ENCODE measurements at regions not wholly inside any gene's neighbourhood (a gene's known extent, or its start where the extent isn't known, plus 50 kb on each side); places are given as distances from the start of the nearest gene placed in this dataset.

DNA sequence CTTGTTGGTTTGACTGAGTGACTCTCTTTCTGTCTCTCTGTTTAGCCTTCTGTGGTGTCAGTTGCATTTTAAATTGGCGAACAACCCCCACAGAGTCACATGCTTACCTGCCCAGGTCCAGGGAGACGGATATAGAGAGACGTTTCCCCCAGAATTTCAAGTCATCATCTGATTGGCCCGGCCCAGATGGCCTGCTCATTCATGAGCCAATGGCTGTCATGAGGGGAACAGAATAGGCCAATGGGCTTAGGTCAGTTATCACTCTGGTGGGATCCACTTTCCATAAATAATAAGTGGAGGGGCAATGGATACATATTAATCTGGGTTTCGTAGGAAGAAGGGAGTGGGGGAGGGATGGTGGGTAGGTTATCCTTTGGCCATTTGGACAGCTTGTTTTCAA lies 150.0 kb upstream of the SPRED2 start:
- dilution Hi-C loops (cut with HindIII; ENCODE audit: low sequenced_read_pairs, unreplicated experiment), result no loop called here
- Histone ChIP-seq H3K9me3 (ENCODE audit: control insufficient read depth, insufficient read depth, low read length) (no peaks in the 10 kb centered on the region), H2BK5ac (ENCODE audit: low read depth, low read length, poor library complexity, severe bottlenecking) (no peak overlapping the region), H4K8ac (ENCODE audit: low read depth in 2 of 2, low read length in 2 of 2) (no peak overlapping the region), H3K4me3 (ENCODE audit: insufficient read depth, low read depth, low read length) (no peak overlapping the region), H3K4me1 (ENCODE audit: control insufficient read depth, insufficient read depth, low read length) (0 out of 2 replicates have a peak, but pooled peaks cover 1% of the 10 kb centered on the region), H3K9me1 (ENCODE audit: insufficient read depth, low read length) (no peaks in the 10 kb centered on the region; the same call in 1 of the 2 replicates), H3K9ac (ENCODE audit: low read depth, low read length) (no peak overlapping the region), H4K91ac (ENCODE audit: insufficient read depth, low read depth, low read length) (no peak overlapping the region), H3K14ac (replicated peaks; ENCODE audit: low read depth, low read length) (no peak overlapping the region), H2AK5ac (ENCODE audit: low read depth, low read length) (no peak overlapping the region), H3K18ac (ENCODE audit: low read depth, low read length) (no peak overlapping the region), H4K5ac (ENCODE audit: low read depth, low read length) (no peak overlapping the region), H3K4ac (ENCODE audit: low read depth, low read length) (no peak overlapping the region), H4K20me1 (ENCODE audit: insufficient read depth, low read length) (no peaks in the 10 kb centered on the region), H3K4me2 (ENCODE audit: low read depth, low read length) (no peak overlapping the region), H2BK15ac (ENCODE audit: low read depth, low read length) (no peak overlapping the region), H2BK120ac (ENCODE audit: low read depth, low read length) (no peak overlapping the region), H2BK20ac (ENCODE audit: low read depth, low read length) (no peak overlapping the region), H2AFZ (replicated peaks; ENCODE audit: low read length, poor library complexity) (no peak overlapping the region), H3K27ac (ENCODE audit: insufficient read depth, low read length) (no peak overlapping the region), H3K27me3 (ENCODE audit: control insufficient read depth, insufficient read depth, low read length) (no peaks in the 10 kb centered on the region; the same call in 1 of the 2 replicates), H2AK9ac (replicated peaks; ENCODE audit: low read depth, low read length, poor library complexity) (no peak overlapping the region), H3K56ac (ENCODE audit: extremely low read depth, insufficient read depth, low read length) (no peak overlapping the region), H3K79me1 (ENCODE audit: low read depth in 1 of 2, low read length in 2 of 2) (no peaks in the 10 kb centered on the region), H3K23ac (ENCODE audit: low read depth, low read length) (no peak overlapping the region), H3K36me3 (ENCODE audit: control insufficient read depth, insufficient read depth, low read length) (no peaks in the 10 kb centered on the region)
- in situ Hi-C loops (cut with MboI; ENCODE audit: low sequenced_read_pairs), result no loop called here
- no TSS peak for BruUV-seq (replicated peaks)
- TF ChIP-seq, protein P1, sequence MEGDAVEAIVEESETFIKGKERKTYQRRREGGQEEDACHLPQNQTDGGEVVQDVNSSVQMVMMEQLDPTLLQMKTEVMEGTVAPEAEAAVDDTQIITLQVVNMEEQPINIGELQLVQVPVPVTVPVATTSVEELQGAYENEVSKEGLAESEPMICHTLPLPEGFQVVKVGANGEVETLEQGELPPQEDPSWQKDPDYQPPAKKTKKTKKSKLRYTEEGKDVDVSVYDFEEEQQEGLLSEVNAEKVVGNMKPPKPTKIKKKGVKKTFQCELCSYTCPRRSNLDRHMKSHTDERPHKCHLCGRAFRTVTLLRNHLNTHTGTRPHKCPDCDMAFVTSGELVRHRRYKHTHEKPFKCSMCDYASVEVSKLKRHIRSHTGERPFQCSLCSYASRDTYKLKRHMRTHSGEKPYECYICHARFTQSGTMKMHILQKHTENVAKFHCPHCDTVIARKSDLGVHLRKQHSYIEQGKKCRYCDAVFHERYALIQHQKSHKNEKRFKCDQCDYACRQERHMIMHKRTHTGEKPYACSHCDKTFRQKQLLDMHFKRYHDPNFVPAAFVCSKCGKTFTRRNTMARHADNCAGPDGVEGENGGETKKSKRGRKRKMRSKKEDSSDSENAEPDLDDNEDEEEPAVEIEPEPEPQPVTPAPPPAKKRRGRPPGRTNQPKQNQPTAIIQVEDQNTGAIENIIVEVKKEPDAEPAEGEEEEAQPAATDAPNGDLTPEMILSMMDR (conservative IDR thresholded peaks at IDR 0.05; ENCODE audit: low read depth, low read length), result no peak
- TF ChIP-seq POLR2A (IDR thresholded peaks at IDR 0.05; ENCODE audit: low read depth, low read length) (no peak), CHD1 (IDR thresholded peaks at IDR 0.05; ENCODE audit: low read depth, low read length) (no peak), FOS (IDR thresholded peaks at IDR 0.05; ENCODE audit: low read depth, low read length) (no peak), MAFK (IDR thresholded peaks at IDR 0.05; ENCODE audit: low read depth, low read length) (no peak), RCOR1 (IDR thresholded peaks at IDR 0.05; ENCODE audit: insufficient replicate concordance, low read length) (no peak), CEBPB (IDR thresholded peaks at IDR 0.05; ENCODE audit: low read depth, low read length) (no peak), NFE2L2 (IDR thresholded peaks at IDR 0.05; ENCODE audit: low read depth, low read length) (no peak), MXI1 (IDR thresholded peaks at IDR 0.05; ENCODE audit: borderline replicate concordance, low read depth, low read length) (no peak), RAD21 (IDR thresholded peaks at IDR 0.05; ENCODE audit: low read length) (no peak), SMC3 (IDR thresholded peaks at IDR 0.05; ENCODE audit: low read depth, low read length) (no peak), RFX5 (IDR thresholded peaks at IDR 0.05; ENCODE audit: low read depth, low read length) (no peak)
- TF ChIP-seq, protein P2, sequence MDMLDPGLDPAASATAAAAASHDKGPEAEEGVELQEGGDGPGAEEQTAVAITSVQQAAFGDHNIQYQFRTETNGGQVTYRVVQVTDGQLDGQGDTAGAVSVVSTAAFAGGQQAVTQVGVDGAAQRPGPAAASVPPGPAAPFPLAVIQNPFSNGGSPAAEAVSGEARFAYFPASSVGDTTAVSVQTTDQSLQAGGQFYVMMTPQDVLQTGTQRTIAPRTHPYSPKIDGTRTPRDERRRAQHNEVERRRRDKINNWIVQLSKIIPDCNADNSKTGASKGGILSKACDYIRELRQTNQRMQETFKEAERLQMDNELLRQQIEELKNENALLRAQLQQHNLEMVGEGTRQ (IDR thresholded peaks at IDR 0.05; ENCODE audit: low read depth, low read length), result no peak
- POLR2A ChIA-PET (ENCODE audit: unreplicated experiment), result no interaction called here
- CTCF ChIA-PET, result no interaction called here
- ATAC-seq (ENCODE audit: low read depth) (no peak), DNase-seq (no peak)
- intact Hi-C loops (cut with micrococcal nuclease), result no loop called here
- WGBS, 2 experiments (ENCODE audit: extremely low coverage in 2 of 2, insufficient read length in 1 of 2), result 80% methylated on average over 1 of the region's 5 CpGs; no CpG with 5 or more reads in 1 of the 2 experiments

All from IMR-90 (cell line).